DND-41 (cell line): ENCODE measurements at regions not wholly inside any gene's neighbourhood (a gene's known extent, or its start where the extent isn't known, plus 50 kb on each side); places are given as distances from the start of the nearest gene placed in this dataset.

Source experiments
- ATAC-seq: fragments of 200-7000 bp; cut with Tn5 transposase; 3 replicates; pipeline ENCODE4 v1.9.1; 2021; ENCODE audit warnings: low read depth; ENCODE audit not compliant: insufficient read depth
- DNase-seq: peaks from one replicate; pipeline ENCODE4 v3.0.0-alpha.2; 2020
- H2AFZ ChIP-seq: 2 replicates; pipeline ENCODE4 v1.6.0; 2012; ENCODE audit warnings: low read depth, low read length
- H3K27ac ChIP-seq: 2 replicates; pipeline ENCODE4 v1.5.1; 2012; ENCODE audit warnings: low read length, inconsistent platforms
- H3K27me3 ChIP-seq: fragments of 200-600 bp; sonication (generic); 2 replicates; pipeline ENCODE4 v1.6.0; 2012; ENCODE audit warnings: low read length, mild to moderate bottlenecking, inconsistent platforms; ENCODE audit not compliant: insufficient read depth, poor library complexity
- H3K36me3 ChIP-seq: 2 replicates; pipeline ENCODE4 v1.5.1; 2012; ENCODE audit warnings: low read length, inconsistent platforms; ENCODE audit not compliant: insufficient read depth
- H3K4me1 ChIP-seq: 2 replicates; pipeline ENCODE4 v1.5.1; 2012; ENCODE audit warnings: mild to moderate bottlenecking, low read length; ENCODE audit not compliant: insufficient read depth
- H3K4me2 ChIP-seq: 2 replicates; pipeline ENCODE4 v1.6.0; 2012; ENCODE audit warnings: mild to moderate bottlenecking, moderate library complexity, low read length, inconsistent platforms; ENCODE audit not compliant: insufficient read depth
- H3K4me3 ChIP-seq, 2 experiments: fragments of 200-600 bp in 1 of 2; shearing (Covaris generic) in 1 of 2; 2 replicates each; pipeline ENCODE4 v1.5.1; 2012 to 2016; ENCODE audit warnings: inconsistent platforms in 2 of 2, low read length in 2 of 2, mild to moderate bottlenecking in 2 of 2, low read depth in 1 of 2, moderate library complexity in 1 of 2
- H3K79me2 ChIP-seq: 2 replicates; pipeline ENCODE4 v1.6.0; 2012; ENCODE audit warnings: low read length, inconsistent platforms; ENCODE audit not compliant: insufficient read depth
- H3K9ac ChIP-seq: 2 replicates; pipeline ENCODE4 v1.6.0; 2012; ENCODE audit warnings: low read depth, mild to moderate bottlenecking, inconsistent platforms, low read length, moderate library complexity
- H3K9me3 ChIP-seq: 2 replicates; pipeline ENCODE4 v1.5.1; 2012; ENCODE audit warnings: low read length, moderate library complexity, mild to moderate bottlenecking, inconsistent platforms; ENCODE audit not compliant: insufficient read depth, severe bottlenecking
- H4K20me1 ChIP-seq: 2 replicates; pipeline ENCODE4 v1.6.0; 2012; ENCODE audit warnings: low read length; ENCODE audit not compliant: insufficient read depth
- CTCF ChIP-seq: IDR thresholded peaks from 2 replicates; pipeline ENCODE4 v1.5.1; 2012; ENCODE audit warnings: borderline replicate concordance, low read length, moderate library complexity, mild to moderate bottlenecking; ENCODE audit not compliant: poor library complexity, severe bottlenecking; ENCODE audit errors: extremely low read depth
- EZH2 ChIP-seq: IDR thresholded peaks from 3 replicates; pipeline ENCODE4 v1.6.1; 2012; ENCODE audit warnings: borderline replicate concordance, low read depth, mild to moderate bottlenecking, moderate library complexity, low read length, inconsistent platforms; ENCODE audit not compliant: severe bottlenecking

- DNase-seq (no peak), ATAC-seq (no peak)
- Histone ChIP-seq H3K4me2 (no peak overlapping the region), H3K36me3 (no peaks in the 10 kb centered on the region), H3K4me3 (no peak overlapping the region), H3K27me3 (no peaks in the 10 kb centered on the region), H3K79me2 (no peaks in the 10 kb centered on the region), H3K4me1 (no peaks in the 10 kb centered on the region), H3K9me3 (peaks cover 5% of the 10 kb centered on the region), H3K9ac (no peak overlapping the region), H2AFZ (no peak overlapping the region), H4K20me1 (no peaks in the 10 kb centered on the region), H3K27ac (no peak overlapping the region)
- TF ChIP-seq EZH2 (no peak), CTCF (no peak)
These were observed 80.2 kb upstream of the ZNF91 start for GRCh38 chr19:23475477-23475876.

GRCh38 chr19:23474761-23475160 lies 79.5 kb upstream of the ZNF91 start:
- H3K79me2 ChIP-seq: no peaks in the 10 kb centered on the region
- no peaks in the 10 kb centered on the region for H4K20me1 ChIP-seq
- no peaks in the 10 kb centered on the region for H3K4me1 ChIP-seq
- H3K27ac ChIP-seq: no peak overlapping the region
- H3K36me3 ChIP-seq: no peaks in the 10 kb centered on the region
- no peak overlapping the region for H3K4me2 ChIP-seq
- no peak for ATAC-seq
- H3K27me3 ChIP-seq: no peaks in the 10 kb centered on the region
- H3K9ac ChIP-seq: no peak overlapping the region
- no peak overlapping the region for H2AFZ ChIP-seq
- no peak for DNase-seq
- no peak overlapping the region for H3K4me3 ChIP-seq
- TF ChIP-seq CTCF (no peak), EZH2 (no peak)
- peaks cover 12% of the 10 kb centered on the region for H3K9me3 ChIP-seq

GRCh38 chr19:23474172-23474571 lies 78.9 kb upstream of the ZNF91 start:
- Histone ChIP-seq H2AFZ (no peak overlapping the region), H4K20me1 (no peaks in the 10 kb centered on the region), H3K4me1 (no peaks in the 10 kb centered on the region), H3K4me3 (no peak overlapping the region), H3K79me2 (no peaks in the 10 kb centered on the region), H3K9me3 (peaks cover 12% of the 10 kb centered on the region), H3K36me3 (no peaks in the 10 kb centered on the region), H3K9ac (no peak overlapping the region), H3K27ac (no peak overlapping the region), H3K4me2 (no peak overlapping the region), H3K27me3 (no peaks in the 10 kb centered on the region)
- TF ChIP-seq CTCF (no peak), EZH2 (no peak)
- ATAC-seq: no peak
- DNase-seq: no peak
